H9 (cell line): ENCODE measurements at regions not wholly inside any gene's neighbourhood (a gene's known extent, or its start where the extent isn't known, plus 50 kb on each side); places are given as distances from the start of the nearest gene placed in this dataset.

Source experiments
- DNase-seq: peaks from one replicate; pipeline ENCODE4 v3.0.0-alpha.2; 2017
- H2AFZ ChIP-seq: one replicate; pipeline ENCODE4 v1.6.1; 2013; ENCODE audit warnings: mild to moderate bottlenecking, low read length, control low read depth, moderate library complexity
- H2AK5ac ChIP-seq: 2 replicates; pipeline ENCODE4 v1.6.1; 2013; ENCODE audit warnings: low read length, control low read depth, mixed read lengths; ENCODE audit not compliant: insufficient read length
- H2BK120ac ChIP-seq: one replicate; pipeline ENCODE4 v1.6.1; 2013; ENCODE audit warnings: low read depth, mild to moderate bottlenecking, low read length, control low read depth, inconsistent platforms; ENCODE audit not compliant: poor library complexity, severe bottlenecking
- H2BK12ac ChIP-seq: 2 replicates; pipeline ENCODE4 v1.6.1; 2013; ENCODE audit warnings: low read length, control low read depth, mixed read lengths, low read depth; ENCODE audit not compliant: insufficient read length
- H2BK15ac ChIP-seq: 2 replicates; pipeline ENCODE4 v1.6.1; 2013; ENCODE audit warnings: low read depth, low read length, control low read depth
- H2BK20ac ChIP-seq: one replicate; pipeline ENCODE4 v1.6.1; 2013; ENCODE audit warnings: low read depth, mild to moderate bottlenecking, low read length, control low read depth, inconsistent platforms; ENCODE audit not compliant: poor library complexity, severe bottlenecking
- H2BK5ac ChIP-seq: 2 replicates; pipeline ENCODE4 v1.6.1; 2013; ENCODE audit warnings: low read length, control low read depth, mixed read lengths; ENCODE audit not compliant: insufficient read length
- H3K14ac ChIP-seq: 2 replicates; pipeline ENCODE4 v1.6.1; 2013; ENCODE audit warnings: low read length, control low read depth; ENCODE audit not compliant: insufficient read depth
- H3K18ac ChIP-seq: 2 replicates; pipeline ENCODE4 v1.6.1; 2013; ENCODE audit warnings: low read depth, mild to moderate bottlenecking, mixed read lengths, low read length, control low read depth; ENCODE audit not compliant: insufficient read length
- H3K23ac ChIP-seq: 2 replicates; pipeline ENCODE4 v1.6.1; 2013; ENCODE audit warnings: low read length, control low read depth, mixed read lengths, low read depth; ENCODE audit not compliant: insufficient read length
- H3K23me2 ChIP-seq: 2 replicates; pipeline ENCODE4 v1.6.1; 2013; ENCODE audit warnings: low read depth, mild to moderate bottlenecking, mixed read lengths, low read length, control low read depth; ENCODE audit not compliant: insufficient read length, poor library complexity, severe bottlenecking
- H3K27ac ChIP-seq: 2 replicates; pipeline ENCODE4 v1.5.1; 2013; ENCODE audit warnings: low read length, control low read depth, mixed read lengths, low read depth; ENCODE audit not compliant: insufficient read length
- H3K27me3 ChIP-seq: 2 replicates; pipeline ENCODE4 v1.6.1; 2013; ENCODE audit warnings: low read length, control low read depth, inconsistent platforms; ENCODE audit not compliant: insufficient read depth
- H3K4ac ChIP-seq: 2 replicates; pipeline ENCODE4 v1.6.1; 2013; ENCODE audit warnings: low read depth, mild to moderate bottlenecking, control low read depth, inconsistent platforms, low read length, moderate library complexity
- H3K4me1 ChIP-seq: 2 replicates; pipeline ENCODE4 v1.6.1; 2013; ENCODE audit warnings: low read length, control low read depth, inconsistent platforms; ENCODE audit not compliant: insufficient read depth
- H3K4me2 ChIP-seq: 2 replicates; pipeline ENCODE4 v1.6.1; 2013; ENCODE audit warnings: low read length, control low read depth, mixed read lengths; ENCODE audit not compliant: insufficient read length, insufficient read depth
- H3K56ac ChIP-seq: 2 replicates; pipeline ENCODE4 v1.6.1; 2013; ENCODE audit warnings: low read depth, mild to moderate bottlenecking, mixed read lengths, low read length, control low read depth; ENCODE audit not compliant: insufficient read length
- H3K79me1 ChIP-seq: 2 replicates; pipeline ENCODE4 v1.6.1; 2013; ENCODE audit warnings: low read depth, mild to moderate bottlenecking, moderate library complexity, low read length, control low read depth, inconsistent platforms; ENCODE audit not compliant: insufficient read depth, poor library complexity, severe bottlenecking
- H3K79me2 ChIP-seq: 2 replicates; pipeline ENCODE4 v1.6.1; 2013; ENCODE audit warnings: low read length, control low read depth, inconsistent platforms; ENCODE audit not compliant: insufficient read depth
- H3K9ac ChIP-seq: 2 replicates; pipeline ENCODE4 v1.6.1; 2013; ENCODE audit warnings: low read length, control low read depth, mixed read lengths; ENCODE audit not compliant: insufficient read length; ENCODE audit errors: extremely low read depth
- H3K9me3 ChIP-seq: one replicate; pipeline ENCODE4 v1.6.1; 2013; ENCODE audit warnings: low read depth, low read length, inconsistent platforms; ENCODE audit not compliant: control insufficient read depth
- H3T11ph ChIP-seq: one replicate; pipeline ENCODE4 v1.6.1; 2013; ENCODE audit warnings: mild to moderate bottlenecking, low read length, control low read depth, inconsistent platforms
- H4K20me1 ChIP-seq: one replicate; pipeline ENCODE4 v1.6.1; 2013; ENCODE audit not compliant: control insufficient read depth, insufficient read length, insufficient read depth
- H4K5ac ChIP-seq: 2 replicates; pipeline ENCODE4 v1.6.1; 2013; ENCODE audit warnings: low read depth, mild to moderate bottlenecking, mixed read lengths, low read length, control low read depth; ENCODE audit not compliant: insufficient read length
- H4K8ac ChIP-seq: replicated peaks from 2 replicates; pipeline ENCODE4 v1.6.1; 2013; ENCODE audit warnings: low read length, control low read depth, mixed read lengths, low read depth; ENCODE audit not compliant: insufficient read length
- H4K91ac ChIP-seq: 2 replicates; pipeline ENCODE4 v1.6.1; 2013; ENCODE audit warnings: low read depth, mild to moderate bottlenecking, moderate library complexity, mixed read lengths, low read length, control low read depth; ENCODE audit not compliant: insufficient read length
- H3K27ac Mint-ChIP-seq, 3 experiments: 2 replicates in 2 of 3; 3 replicates in 1 of 3; pipeline ENCODE4 v1.8.0; 2020 to 2021; ENCODE audit warnings: mixed read lengths in 3 of 3, mild to moderate bottlenecking in 1 of 3, moderate library complexity in 1 of 3
- H3K27me3 Mint-ChIP-seq: 2 replicates; pipeline ENCODE4 v1.8.0; 2021; ENCODE audit warnings: low read depth, mild to moderate bottlenecking, moderate library complexity, mixed read lengths
- H3K36me3 Mint-ChIP-seq, 3 experiments: 2 replicates in 2 of 3; 3 replicates in 1 of 3; pipeline ENCODE4 v1.8.0; 2020 to 2021; ENCODE audit warnings: low read depth in 3 of 3, mixed read lengths in 3 of 3; ENCODE audit not compliant: insufficient read depth in 1 of 3
- H3K4me1 Mint-ChIP-seq, 2 experiments: 2 replicates each; pipeline ENCODE4 v1.8.0; 2020; ENCODE audit warnings: mixed read lengths in 2 of 2
- H3K4me3 Mint-ChIP-seq, 2 experiments: 2 replicates in 1 of 2; 3 replicates in 1 of 2; pipeline ENCODE4 v1.8.0; 2020 to 2021; ENCODE audit warnings: mild to moderate bottlenecking in 2 of 2, mixed read lengths in 2 of 2, moderate library complexity in 1 of 2
- H3K9me3 Mint-ChIP-seq, 2 experiments: 2 replicates in 1 of 2; 3 replicates in 1 of 2; pipeline ENCODE4 v1.8.0; 2020; ENCODE audit warnings: mild to moderate bottlenecking in 2 of 2, mixed read lengths in 2 of 2, moderate library complexity in 1 of 2
- WGBS: extraction: QIAGEN DNeasy Blood & Tissue Kit; methylation state at CpG from one replicate; pipeline ENCODE4 v1.1.7; 2013; ENCODE audit warnings: missing lambda C conversion rate, low lambda C conversion rate, mixed read lengths; ENCODE audit not compliant: insufficient read length; ENCODE audit errors: extremely low coverage; 5-methylcytosine and 5-hydroxymethylcytosine counted together
- TF ChIP-seq, protein P1 (sequence below): fragments of 200-600 bp; sonication (generic); conservative IDR thresholded peaks from 3 replicates; pipeline ENCODE4 v1.8.0; 2021; ENCODE audit warnings: antibody characterized with exemption, mild to moderate bottlenecking

DNA sequence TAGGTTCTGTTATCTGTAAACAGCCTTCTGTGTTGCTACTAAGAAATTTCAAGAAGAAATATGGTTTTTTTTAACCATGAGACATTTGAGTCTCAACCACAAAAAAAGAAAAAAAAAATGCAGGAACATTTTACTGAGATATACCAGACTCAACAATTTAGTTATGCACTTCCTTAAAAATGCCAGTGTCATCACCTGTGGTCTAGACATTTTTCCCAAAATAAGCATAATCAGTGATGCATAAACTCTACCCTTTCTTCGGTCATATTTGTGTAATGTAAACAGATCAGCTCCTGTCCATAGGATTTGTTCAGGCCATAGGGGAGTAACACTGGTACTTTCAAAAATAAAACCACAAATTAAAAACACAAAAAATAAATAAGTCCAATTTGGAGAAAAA, 122.6 kb upstream of the TNFSF4 start:
- Histone ChIP-seq H3K4me2 (no peak overlapping the region), H4K5ac (no peak overlapping the region)
- no peaks in the 10 kb centered on the region; a peak in 1 of 7 replicates for H3K36me3 Mint-ChIP-seq

More for the DNA sequence above, 122.6 kb upstream of the TNFSF4 start:
- H2BK12ac ChIP-seq: no peak overlapping the region
- no peak overlapping the region for H3K23ac ChIP-seq
- no peak overlapping the region for H2BK20ac ChIP-seq
- no peak overlapping the region for H3K14ac ChIP-seq
- no peak overlapping the region for H2BK5ac ChIP-seq
- no peak overlapping the region for H2BK15ac ChIP-seq
- no peak overlapping the region for H2AFZ ChIP-seq
- no peaks in the 10 kb centered on the region for H3K4me1 ChIP-seq
- H3K27me3 ChIP-seq: no peaks in the 10 kb centered on the region
- no peak overlapping the region for H3T11ph ChIP-seq
- no peak overlapping the region for H3K27ac Mint-ChIP-seq
- H3K79me2 ChIP-seq: no peaks in the 10 kb centered on the region
- H3K9me3 ChIP-seq: no peaks in the 10 kb centered on the region
- no peaks in the 10 kb centered on the region for H3K27me3 Mint-ChIP-seq
- no peak overlapping the region for H3K4ac ChIP-seq
- TF ChIP-seq, protein P1, sequence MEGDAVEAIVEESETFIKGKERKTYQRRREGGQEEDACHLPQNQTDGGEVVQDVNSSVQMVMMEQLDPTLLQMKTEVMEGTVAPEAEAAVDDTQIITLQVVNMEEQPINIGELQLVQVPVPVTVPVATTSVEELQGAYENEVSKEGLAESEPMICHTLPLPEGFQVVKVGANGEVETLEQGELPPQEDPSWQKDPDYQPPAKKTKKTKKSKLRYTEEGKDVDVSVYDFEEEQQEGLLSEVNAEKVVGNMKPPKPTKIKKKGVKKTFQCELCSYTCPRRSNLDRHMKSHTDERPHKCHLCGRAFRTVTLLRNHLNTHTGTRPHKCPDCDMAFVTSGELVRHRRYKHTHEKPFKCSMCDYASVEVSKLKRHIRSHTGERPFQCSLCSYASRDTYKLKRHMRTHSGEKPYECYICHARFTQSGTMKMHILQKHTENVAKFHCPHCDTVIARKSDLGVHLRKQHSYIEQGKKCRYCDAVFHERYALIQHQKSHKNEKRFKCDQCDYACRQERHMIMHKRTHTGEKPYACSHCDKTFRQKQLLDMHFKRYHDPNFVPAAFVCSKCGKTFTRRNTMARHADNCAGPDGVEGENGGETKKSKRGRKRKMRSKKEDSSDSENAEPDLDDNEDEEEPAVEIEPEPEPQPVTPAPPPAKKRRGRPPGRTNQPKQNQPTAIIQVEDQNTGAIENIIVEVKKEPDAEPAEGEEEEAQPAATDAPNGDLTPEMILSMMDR: no peak
- H3K4me1 Mint-ChIP-seq: peaks cover under 1 to 1% of the 10 kb centered on the region in 2 experiments; a peak in 1 of 4 replicates
- H3K9me3 Mint-ChIP-seq: no peaks in the 10 kb centered on the region
- no peaks in the 10 kb centered on the region for H3K79me1 ChIP-seq
- H3K27ac ChIP-seq: no peak overlapping the region
- H2BK120ac ChIP-seq: no peak overlapping the region
- no peaks in the 10 kb centered on the region for H3K23me2 ChIP-seq
- no peak overlapping the region for H3K18ac ChIP-seq
- H4K20me1 ChIP-seq: no peaks in the 10 kb centered on the region
- H3K56ac ChIP-seq: no peak overlapping the region
- H3K4me3 Mint-ChIP-seq: no peak overlapping the region
- WGBS: no CpG with 5 or more reads among the region's 1 CpG
- H2AK5ac ChIP-seq: no peak overlapping the region
- no peak for DNase-seq
- H4K91ac ChIP-seq: no peak overlapping the region
- no peak overlapping the region for H4K8ac ChIP-seq
- H3K9ac ChIP-seq: no peak overlapping the region
